Right lobe of liver (tissue), 4 donors: ENCODE measurements at regions not wholly inside any gene's neighbourhood (a gene's known extent, or its start where the extent isn't known, plus 50 kb on each side); places are given as distances from the start of the nearest gene placed in this dataset.

Experiments
- POLR2A ChIP-seq: fragments of 450-650 bp; IDR thresholded peaks from one replicate; pipeline ENCODE4 v1.6.1; 2017; ENCODE audit warnings: antibody characterized with exemption, mild to moderate bottlenecking
- TF ChIP-seq, protein P1 (sequence below), 4 donors: fragments of 200-600 bp in 3 of 4; fragments of 450-650 bp in 1 of 4; IDR thresholded peaks; one replicate each; pipeline versions ENCODE4 v1.5.1 to v1.8.0; 2016 to 2022; ENCODE audit warnings: antibody characterized with exemption in 4 of 4, mild to moderate bottlenecking in 2 of 4
- donor health status: DM: no; HTN: no; CAD: no.
- donor health status: DM: no; HTN: no; CAD: no.
- donor health status: DM: no; HTN: yes; CAD: no.

DNA sequence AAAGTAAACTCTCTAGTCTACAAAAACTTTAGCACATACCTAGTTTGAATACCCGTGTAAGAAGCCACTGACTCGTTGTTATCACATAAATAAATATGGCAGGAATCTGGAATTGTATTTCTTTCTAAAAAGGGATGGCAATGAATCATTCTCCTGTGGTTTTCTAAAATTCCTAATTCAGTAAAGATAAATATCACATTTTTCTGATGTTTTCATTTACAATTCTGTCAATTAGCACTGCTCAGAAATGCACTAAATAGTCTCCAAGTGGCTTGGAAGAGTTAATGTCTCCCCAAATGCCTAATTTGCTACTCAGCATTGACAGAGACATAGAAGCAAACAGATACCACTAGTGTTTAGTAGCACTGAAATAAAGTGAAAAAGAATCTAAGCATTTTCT lies 547.7 kb upstream of the SLITRK1 start:
- TF ChIP-seq, protein P1, sequence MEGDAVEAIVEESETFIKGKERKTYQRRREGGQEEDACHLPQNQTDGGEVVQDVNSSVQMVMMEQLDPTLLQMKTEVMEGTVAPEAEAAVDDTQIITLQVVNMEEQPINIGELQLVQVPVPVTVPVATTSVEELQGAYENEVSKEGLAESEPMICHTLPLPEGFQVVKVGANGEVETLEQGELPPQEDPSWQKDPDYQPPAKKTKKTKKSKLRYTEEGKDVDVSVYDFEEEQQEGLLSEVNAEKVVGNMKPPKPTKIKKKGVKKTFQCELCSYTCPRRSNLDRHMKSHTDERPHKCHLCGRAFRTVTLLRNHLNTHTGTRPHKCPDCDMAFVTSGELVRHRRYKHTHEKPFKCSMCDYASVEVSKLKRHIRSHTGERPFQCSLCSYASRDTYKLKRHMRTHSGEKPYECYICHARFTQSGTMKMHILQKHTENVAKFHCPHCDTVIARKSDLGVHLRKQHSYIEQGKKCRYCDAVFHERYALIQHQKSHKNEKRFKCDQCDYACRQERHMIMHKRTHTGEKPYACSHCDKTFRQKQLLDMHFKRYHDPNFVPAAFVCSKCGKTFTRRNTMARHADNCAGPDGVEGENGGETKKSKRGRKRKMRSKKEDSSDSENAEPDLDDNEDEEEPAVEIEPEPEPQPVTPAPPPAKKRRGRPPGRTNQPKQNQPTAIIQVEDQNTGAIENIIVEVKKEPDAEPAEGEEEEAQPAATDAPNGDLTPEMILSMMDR (IDR thresholded peaks at IDR 0.05): no peak
- no peak for TF ChIP-seq POLR2A
